GM18507 (cell line): ENCODE measurements at regions not wholly inside any gene's neighbourhood (a gene's known extent, or its start where the extent isn't known, plus 50 kb on each side); places are given as distances from the start of the nearest gene placed in this dataset.

Source experiments
- DNase-seq: peaks from one replicate; pipeline ENCODE4 v3.0.0; 2011; ENCODE audit warnings: low read depth; ENCODE audit not compliant: insufficient read length; ENCODE audit errors: extremely low spot score
- FAIRE-seq: peaks from 2 replicates; lab custom pipeline; 2011; peaks lifted over from hg19 to GRCh38; lab: Jason Lieb, UNC

GRCh38 chr13:34765446-34766180 is 176.5 kb upstream of the NBEA start:
- DNase-seq = no peak
- no peak for FAIRE-seq

GRCh38 chr13:34767778-34768177 is 174.3 kb upstream of the NBEA start:
- no peak for FAIRE-seq
- no peak for DNase-seq

- FAIRE-seq (no peak), DNase-seq (no peak)
These were observed 169.9 kb upstream of the NBEA start for GRCh38 chr13:34772206-34772605.

GRCh38 chr13:34772881-34773280 is 169.2 kb upstream of the NBEA start:
- FAIRE-seq (no peak), DNase-seq (no peak)

GRCh38 chr13:34776390-34776981 is 165.6 kb upstream of the NBEA start:
- no peak for DNase-seq
- FAIRE-seq = no peak

GRCh38 chr13:34777089-34777913 is 164.8 kb upstream of the NBEA start:
- DNase-seq (no peak), FAIRE-seq (no peak)

GRCh38 chr13:34777914-34778303 is 164.2 kb upstream of the NBEA start:
- FAIRE-seq = no peak
- DNase-seq = no peak

- no peak for DNase-seq
- no peak for FAIRE-seq
These were observed 162.9 kb upstream of the NBEA start for GRCh38 chr13:34779171-34779570.

- DNase-seq = no peak
- FAIRE-seq = no peak
These were observed 148.8 kb upstream of the NBEA start for GRCh38 chr13:34793301-34793700.

GRCh38 chr13:34803756-34804155 is 138.3 kb upstream of the NBEA start:
- FAIRE-seq = no peak
- DNase-seq = no peak

- FAIRE-seq (no peak), DNase-seq (no peak)
These were observed 136.7 kb upstream of the NBEA start for GRCh38 chr13:34805347-34805746.

GRCh38 chr13:34808649-34809048 is 133.4 kb upstream of the NBEA start:
- no peak for FAIRE-seq
- no peak for DNase-seq

GRCh38 chr13:34810996-34811395 is 131.1 kb upstream of the NBEA start:
- no peak for FAIRE-seq
- no peak for DNase-seq

GRCh38 chr13:34815526-34815925 is 126.5 kb upstream of the NBEA start:
- DNase-seq (no peak), FAIRE-seq (no peak)

- DNase-seq (no peak), FAIRE-seq (no peak)
These were observed 125.7 kb upstream of the NBEA start for GRCh38 chr13:34816245-34816884.

GRCh38 chr13:34816908-34817665 is 125.0 kb upstream of the NBEA start:
- DNase-seq (no peak), FAIRE-seq (no peak)

- no peak for DNase-seq
- FAIRE-seq = no peak
These were observed 119.4 kb upstream of the NBEA start for GRCh38 chr13:34822650-34823049.

GRCh38 chr13:34826432-34826831 is 115.6 kb upstream of the NBEA start:
- FAIRE-seq = no peak
- no peak for DNase-seq

- FAIRE-seq = no peak
- no peak for DNase-seq
These were observed 108.4 kb upstream of the NBEA start for GRCh38 chr13:34833562-34834182.
